Transverse colon (tissue), 4 donors: ENCODE measurements at regions not wholly inside any gene's neighbourhood (a gene's known extent, or its start where the extent isn't known, plus 50 kb on each side); places are given as distances from the start of the nearest gene placed in this dataset.
"Not testable (repeated sequence)": the region's sequence is repeated elsewhere in the genome, so short reads cannot be mapped to it uniquely, and the experiment has no call there.

ENCODE experiments used
- DNase-seq: peaks from one replicate; pipeline ENCODE4 v3.0.0-alpha.2; 2019
- H3K27ac ChIP-seq, 4 donors: fragments of 200-600 bp; sonication (generic); 2 replicates each; pipeline ENCODE4 v1.5.1; 2016 to 2018; ENCODE audit warnings: inconsistent platforms in 4 of 4
- H3K27me3 ChIP-seq: fragments of 200-600 bp; sonication (generic); 2 replicates; pipeline ENCODE4 v1.5.1; 2017; ENCODE audit warnings: inconsistent platforms
- H3K36me3 ChIP-seq, 4 donors: fragments of 200-600 bp; sonication (generic); 2 replicates each; pipeline ENCODE4 v1.5.1; 2017 to 2019; ENCODE audit warnings: inconsistent platforms in 4 of 4
- H3K4me1 ChIP-seq, 4 donors: fragments of 200-600 bp; sonication (generic); 2 replicates each; pipeline ENCODE4 v1.5.1; 2017 to 2020; ENCODE audit warnings: inconsistent platforms in 4 of 4
- H3K4me3 ChIP-seq, 4 donors: fragments of 200-600 bp; sonication (generic); 1 replicate in 1 of 4; 2 replicates in 3 of 4; pipeline versions ENCODE4 v1.5.1 to v1.6.1; 2017 to 2019; ENCODE audit warnings: inconsistent platforms in 4 of 4
- H3K9me3 ChIP-seq, 2 donors: fragments of 200-600 bp; sonication (generic); 2 replicates each; pipeline ENCODE4 v1.5.1; 2017 to 2019; ENCODE audit warnings: inconsistent platforms in 2 of 2
- EP300 ChIP-seq: sonication (generic); formaldehyde crosslinking; IDR thresholded peaks from one replicate; pipeline ENCODE4 v1.6.1; 2017; ENCODE audit warnings: antibody characterized with exemption, low read depth
- POLR2A ChIP-seq: fragments of 450-650 bp; IDR thresholded peaks from one replicate; pipeline ENCODE4 v1.6.1; 2016; ENCODE audit warnings: antibody characterized with exemption, mild to moderate bottlenecking, moderate library complexity
- POLR2AphosphoS5 ChIP-seq, 3 donors: sonication (generic); formaldehyde crosslinking; IDR thresholded peaks; one replicate each; pipeline ENCODE4 v1.6.1; 2016; ENCODE audit warnings: antibody characterized with exemption in 3 of 3
- WGBS, 2 donors: methylation state at CpG; one replicate each; pipeline ENCODE4 v1.1.5; 2018; ENCODE audit warnings: low coverage in 1 of 2; 5-methylcytosine and 5-hydroxymethylcytosine counted together
- in situ Hi-C, 4 donors: fragments of 200-750 bp; cut with MboI; loops; one replicate each; pipeline versions ENCODE4 v1.15.0 to v1.15.1; 2017; ENCODE audit warnings: low sequenced_read_pairs in 3 of 4, low pct_ligation_motif_present in 1 of 4, low pct_unique_long_range_greater_than_20kb in 1 of 4
- intact Hi-C: fragments of 100-400 bp; cut with DNase I; formaldehyde crosslinking; loops from one replicate; pipeline ENCODE4 v1.15.1; 2023; ENCODE audit warnings: low total_unique reads
- TF ChIP-seq, protein P1 (sequence below), 5 experiments: fragments of 200-600 bp in 3 of 5; fragments of 450-650 bp in 2 of 5; sonication (generic) in 3 of 5; IDR thresholded peaks; 1 replicate in 2 of 5; 2 replicates in 3 of 5; pipeline ENCODE4 v1.5.1; 2016 to 2017; ENCODE audit warnings: antibody characterized with exemption in 5 of 5, inconsistent platforms in 3 of 5, mild to moderate bottlenecking in 2 of 5, moderate library complexity in 1 of 5

DNA sequence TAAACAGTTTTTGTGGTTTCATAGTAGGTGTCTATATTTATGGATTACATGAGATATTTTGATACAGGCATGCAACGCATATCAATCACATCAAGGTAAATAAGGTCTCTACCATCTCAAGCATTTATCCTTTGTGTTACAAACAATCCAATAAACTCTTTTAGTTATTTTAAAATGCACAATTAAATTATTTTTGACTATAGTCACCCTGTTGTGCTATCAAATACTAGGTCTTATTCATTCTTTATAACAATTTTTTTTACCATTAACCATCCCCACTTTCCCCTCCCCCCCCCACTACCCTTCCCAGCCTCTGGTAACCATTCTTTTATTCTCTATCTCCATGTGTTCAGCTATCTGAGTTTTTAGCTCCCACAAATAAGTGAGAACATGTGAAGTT is 175.7 kb upstream of the FBXO33 start:
- no peaks in the 10 kb centered on the region for H3K36me3 ChIP-seq
- TF ChIP-seq, protein P1, sequence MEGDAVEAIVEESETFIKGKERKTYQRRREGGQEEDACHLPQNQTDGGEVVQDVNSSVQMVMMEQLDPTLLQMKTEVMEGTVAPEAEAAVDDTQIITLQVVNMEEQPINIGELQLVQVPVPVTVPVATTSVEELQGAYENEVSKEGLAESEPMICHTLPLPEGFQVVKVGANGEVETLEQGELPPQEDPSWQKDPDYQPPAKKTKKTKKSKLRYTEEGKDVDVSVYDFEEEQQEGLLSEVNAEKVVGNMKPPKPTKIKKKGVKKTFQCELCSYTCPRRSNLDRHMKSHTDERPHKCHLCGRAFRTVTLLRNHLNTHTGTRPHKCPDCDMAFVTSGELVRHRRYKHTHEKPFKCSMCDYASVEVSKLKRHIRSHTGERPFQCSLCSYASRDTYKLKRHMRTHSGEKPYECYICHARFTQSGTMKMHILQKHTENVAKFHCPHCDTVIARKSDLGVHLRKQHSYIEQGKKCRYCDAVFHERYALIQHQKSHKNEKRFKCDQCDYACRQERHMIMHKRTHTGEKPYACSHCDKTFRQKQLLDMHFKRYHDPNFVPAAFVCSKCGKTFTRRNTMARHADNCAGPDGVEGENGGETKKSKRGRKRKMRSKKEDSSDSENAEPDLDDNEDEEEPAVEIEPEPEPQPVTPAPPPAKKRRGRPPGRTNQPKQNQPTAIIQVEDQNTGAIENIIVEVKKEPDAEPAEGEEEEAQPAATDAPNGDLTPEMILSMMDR (IDR thresholded peaks at IDR 0.05) = no peak
- TF ChIP-seq POLR2A (no peak), POLR2AphosphoS5 (IDR thresholded peaks at IDR 0.05) (no peak)
- no peaks in the 10 kb centered on the region for H3K27me3 ChIP-seq
- intact Hi-C loops (no loop called here), in situ Hi-C loops (no loop called here)
- no peak overlapping the region for H3K27ac ChIP-seq
- H3K4me3 ChIP-seq = no peak overlapping the region
- peaks cover 0 to 6% of the 10 kb centered on the region in 2 donors for H3K9me3 ChIP-seq
- no peak for DNase-seq
- 92% methylated on average over 1 of the region's 1 CpG; no CpG with 5 or more reads in 1 of the 2 donors for WGBS, 2 donors
- no peaks in the 10 kb centered on the region for H3K4me1 ChIP-seq

DNA sequence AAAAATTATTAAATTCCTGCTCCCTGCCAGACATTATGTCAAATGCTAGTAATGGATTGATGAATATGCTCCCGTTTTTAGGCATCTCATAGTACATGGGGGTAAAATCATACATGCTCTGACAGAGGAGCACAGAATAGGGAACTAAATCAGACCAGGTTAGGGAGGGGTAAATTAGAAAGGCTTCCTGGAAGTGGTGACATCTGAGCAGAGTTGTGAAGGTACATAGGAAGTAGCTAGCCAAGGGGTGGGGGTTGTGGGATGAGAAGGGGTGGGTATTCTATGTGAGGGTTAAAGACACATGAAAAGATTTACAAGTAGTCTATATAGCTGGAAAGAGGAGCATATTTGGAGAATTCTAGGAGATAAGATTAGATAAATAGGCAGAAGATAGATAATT is 171.7 kb upstream of the FBXO33 start:
- in situ Hi-C loops (no loop called here), intact Hi-C loops (no loop called here)
- no peaks in the 10 kb centered on the region for H3K4me1 ChIP-seq
- no peak overlapping the region for H3K4me3 ChIP-seq
- DNase-seq = no peak
- no peak overlapping the region for H3K27ac ChIP-seq
- H3K27me3 ChIP-seq = no peaks in the 10 kb centered on the region
- peaks cover 0 to 1% of the 10 kb centered on the region in 2 donors for H3K9me3 ChIP-seq
- no peak for TF ChIP-seq EP300
- TF ChIP-seq, protein P1 (IDR thresholded peaks at IDR 0.05) = no peak
- no peak for TF ChIP-seq POLR2AphosphoS5 (IDR thresholded peaks at IDR 0.05)
- TF ChIP-seq POLR2A = no peak
- WGBS, 2 donors = 70% methylated on average over 1 of the region's 1 CpG
- H3K36me3 ChIP-seq = no peaks in the 10 kb centered on the region

DNA sequence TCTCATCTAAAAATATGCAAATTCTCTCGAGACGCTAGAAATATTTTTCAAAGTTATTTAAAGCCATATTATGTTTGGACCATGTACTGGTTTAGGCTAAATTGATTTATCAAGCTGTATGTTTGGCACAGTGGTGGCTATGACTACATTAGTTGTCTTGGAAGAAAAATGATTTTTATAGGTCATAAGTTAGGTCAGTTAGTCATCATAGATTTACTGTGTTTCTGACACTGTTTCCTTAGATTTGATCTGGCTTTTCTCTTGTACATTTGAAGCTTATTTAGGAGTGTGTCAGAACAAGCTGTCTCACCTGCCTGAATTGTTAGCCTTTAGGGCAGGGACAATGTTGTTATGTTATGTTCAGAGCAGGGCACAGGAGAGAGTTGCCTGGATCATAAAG is 161.1 kb upstream of the FBXO33 start:
- Histone ChIP-seq H3K27me3 (no peaks in the 10 kb centered on the region), H3K27ac (no peak overlapping the region), H3K4me1 (no peaks in the 10 kb centered on the region), H3K9me3 (no peaks in the 10 kb centered on the region), H3K4me3 (no peak overlapping the region), H3K36me3 (no peaks in the 10 kb centered on the region)
- 64 to 89% methylated on average over 2 of the region's 2 CpGs for WGBS, 2 donors
- intact Hi-C loops (no loop called here), in situ Hi-C loops (no loop called here)
- DNase-seq = no peak
- TF ChIP-seq EP300 (no peak), POLR2AphosphoS5 (IDR thresholded peaks at IDR 0.05) (no peak), POLR2A (no peak)
- TF ChIP-seq, protein P1 (IDR thresholded peaks at IDR 0.05) = no peak

DNA sequence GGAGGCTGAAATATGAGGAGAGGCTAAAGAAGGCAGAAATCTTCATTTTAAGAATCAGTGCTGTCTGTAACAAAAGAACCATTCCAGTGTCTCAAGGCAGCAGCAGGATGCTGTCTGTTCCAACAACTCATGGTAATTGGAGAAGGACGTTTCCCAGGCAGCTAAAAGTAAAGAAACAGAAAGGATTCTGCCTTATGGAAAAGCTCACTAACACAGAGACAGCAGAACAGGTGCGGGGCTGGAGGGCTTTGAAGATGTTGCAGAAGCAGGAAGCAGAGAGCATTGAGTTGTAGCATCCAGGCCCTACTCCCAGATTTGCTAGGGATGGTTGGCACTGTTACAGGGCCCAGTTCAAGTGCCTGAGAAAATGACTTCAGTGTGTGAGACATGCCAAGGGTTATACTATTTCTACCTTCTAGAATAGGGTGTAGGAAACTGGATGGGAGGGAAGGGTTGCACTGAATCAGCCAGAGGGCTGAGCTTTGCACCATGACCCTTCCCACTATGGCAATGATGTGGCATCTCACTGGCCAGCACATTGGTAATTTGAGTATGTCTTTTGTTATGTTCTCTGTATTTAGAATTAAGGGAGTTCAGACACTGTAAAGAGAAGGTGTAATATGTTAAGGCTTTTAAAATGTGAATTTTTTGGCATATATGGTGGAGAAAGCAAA is 160.0 kb upstream of the FBXO33 start:
- Histone ChIP-seq H3K4me3 (no peak overlapping the region), H3K4me1 (no peaks in the 10 kb centered on the region), H3K9me3 (no peaks in the 10 kb centered on the region), H3K27ac (no peak overlapping the region), H3K27me3 (no peaks in the 10 kb centered on the region), H3K36me3 (no peaks in the 10 kb centered on the region)
- TF ChIP-seq, protein P1 (IDR thresholded peaks at IDR 0.05) = no peak
- DNase-seq = no peak
- in situ Hi-C loops (no loop called here), intact Hi-C loops (no loop called here)
- WGBS, 2 donors = 50 to 67% methylated on average over 1 to 2 of the region's 2 CpGs

DNA sequence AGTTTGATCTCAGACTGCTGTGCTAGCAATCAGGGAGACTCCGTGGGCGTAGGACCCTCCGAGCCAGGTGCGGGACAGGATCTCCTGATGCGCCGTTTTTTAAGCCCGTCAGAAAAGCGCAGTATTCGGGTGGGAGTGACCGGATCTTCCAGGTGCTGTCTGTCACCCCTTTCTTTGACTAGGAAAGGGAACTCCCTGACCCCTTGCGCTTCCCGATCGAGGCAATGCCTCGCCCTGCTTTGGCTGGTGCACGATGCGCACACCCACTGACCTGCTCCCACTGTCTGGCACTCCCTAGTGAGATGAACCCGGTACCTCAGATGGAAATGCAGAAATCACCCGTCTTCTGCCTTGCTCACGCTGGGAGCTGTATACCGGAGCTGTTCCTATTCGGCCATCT is 157.6 kb upstream of the FBXO33 start:
- in situ Hi-C loops, H3K27me3 ChIP-seq: not testable (repeated sequence)

More for the DNA sequence above, 157.6 kb upstream of the FBXO33 start:
- H3K9me3 ChIP-seq, H3K27ac ChIP-seq, H3K36me3 ChIP-seq, H3K4me1 ChIP-seq, DNase-seq, H3K4me3 ChIP-seq, intact Hi-C loops: not testable (repeated sequence)
- 90 to 97% methylated on average over 5 to 21 of the region's 21 CpGs for WGBS, 2 donors
